ENCODE measurements at regions not wholly inside any gene's neighbourhood (a gene's known extent, or its start where the extent isn't known, plus 50 kb on each side); places are given as distances from the start of the nearest gene placed in this dataset.

DNA sequence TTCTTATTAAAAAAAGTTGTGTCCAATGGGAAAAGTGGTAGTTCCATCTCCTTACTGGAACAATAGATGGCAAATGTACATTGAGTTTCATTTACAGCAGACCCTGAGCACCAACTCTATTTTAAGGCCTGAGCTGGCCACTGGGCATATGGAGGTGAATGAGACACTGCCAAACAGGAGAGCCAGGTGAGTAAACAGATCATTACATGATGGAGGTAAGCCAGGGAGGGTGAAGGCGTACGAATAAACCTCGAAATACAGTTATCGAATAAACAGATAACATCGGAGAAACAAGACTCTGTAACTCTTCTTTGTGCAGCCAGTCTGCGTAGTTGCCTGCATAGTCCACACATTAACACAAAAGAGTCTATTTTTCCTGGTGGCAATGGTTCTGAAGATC, 446.4 kb upstream of the KLF4 start:
- Histone ChIP-seq H3K36me3 (ENCODE audit: control insufficient read depth in 1 of 2, insufficient read depth in 2 of 2, low read length in 2 of 2) (no peaks in the 10 kb centered on the region), H2AFZ (ENCODE audit: low read depth, low read length, poor library complexity, severe bottlenecking) (no peak overlapping the region), H3K9me2 (ENCODE audit: insufficient read depth) (no peaks in the 10 kb centered on the region), H4K20me1 (ENCODE audit: insufficient read depth) (no peaks in the 10 kb centered on the region), H3K27me3 (ENCODE audit: insufficient read depth, low read length) (no peaks in the 10 kb centered on the region), H3K79me2 (ENCODE audit: insufficient read depth, low read length) (no peaks in the 10 kb centered on the region), H3K4me1 (ENCODE audit: control insufficient read depth in 1 of 2, insufficient read depth in 2 of 2, low read length in 2 of 2) (no peaks in the 10 kb centered on the region), H3K27ac (ENCODE audit: low read depth, low read length) (no peak overlapping the region), H3K4me3 (replicated peaks in 1 of 2; ENCODE audit: low read depth in 1 of 2, low read length in 2 of 2) (no peak overlapping the region), H3K9ac (ENCODE audit: low read length) (no peak overlapping the region), H3K4me2 (ENCODE audit: low read length) (no peak overlapping the region), H3K9me3 (ENCODE audit: control insufficient read depth in 1 of 2, insufficient read depth in 1 of 2, low read depth in 1 of 2, low read length in 2 of 2) (no peaks in the 10 kb centered on the region)
- ATAC-seq (no peak), DNase-seq (ENCODE audit: low read depth, low spot score) (no peak)
- ChIA-PET POLR2A (no interaction called here), CTCF (no interaction called here), RAD21 (ENCODE audit: low non-redundant PET in 1 of 2, low total read pairs in 2 of 2, uncharacterized antibody in 2 of 2, unreplicated experiment in 2 of 2) (no interaction called here)
- no TSS peak for BruUV-seq (replicated peaks)
- TF ChIP-seq SIN3A (IDR thresholded peaks at IDR 0.05; ENCODE audit: low read depth), result no peak
- no peak for TF ChIP-seq CEBPB (IDR thresholded peaks at IDR 0.05; ENCODE audit: low read depth)
- no peak for TF ChIP-seq SP1 (IDR thresholded peaks at IDR 0.05; ENCODE audit: low read depth)
- intact Hi-C loops (cut with micrococcal nuclease), result no loop called here

DNA sequence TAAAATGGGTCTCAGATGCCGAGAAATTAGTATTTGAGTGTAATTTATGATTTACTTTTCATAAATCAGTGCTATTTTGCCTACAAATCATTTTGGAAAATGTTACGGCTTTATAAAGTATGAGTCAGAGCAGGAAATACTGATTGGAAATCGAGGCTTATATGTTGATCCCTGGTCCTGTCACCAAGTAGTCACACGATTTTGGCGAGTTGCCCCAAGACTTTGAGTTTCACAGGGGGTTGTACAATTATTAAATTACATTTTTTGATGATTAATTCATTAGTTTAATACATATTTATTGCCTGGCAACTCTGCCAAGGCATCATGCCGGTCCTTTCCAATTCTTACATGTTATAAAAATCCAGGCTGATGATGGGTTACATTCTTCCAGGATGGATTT, 443.9 kb upstream of the KLF4 start:
- no peak for TF ChIP-seq CBX3 (IDR thresholded peaks at IDR 0.05; ENCODE audit: low read depth)
- no peak for TF ChIP-seq ELF1 (IDR thresholded peaks at IDR 0.05; ENCODE audit: borderline replicate concordance, low read depth)
- TF ChIP-seq RAD21 (IDR thresholded peaks at IDR 0.05; ENCODE audit: low read depth), result no peak
- peak; percentile 15; the same call in 1 of the 2 replicates for TF ChIP-seq FOSL1 (IDR thresholded peaks at IDR 0.05; ENCODE audit: low read depth)
- intact Hi-C loops (cut with micrococcal nuclease), result no loop called here
- Histone ChIP-seq H3K4me1 (ENCODE audit: control insufficient read depth in 1 of 2, insufficient read depth in 2 of 2, low read length in 2 of 2) (no peaks in the 10 kb centered on the region), H3K4me3 (replicated peaks in 1 of 2; ENCODE audit: low read depth in 1 of 2, low read length in 2 of 2) (no peak overlapping the region), H3K9me2 (ENCODE audit: insufficient read depth) (no peaks in the 10 kb centered on the region), H3K27me3 (ENCODE audit: insufficient read depth, low read length) (no peaks in the 10 kb centered on the region), H3K9ac (ENCODE audit: low read length) (no peak overlapping the region), H3K9me3 (ENCODE audit: control insufficient read depth in 1 of 2, insufficient read depth in 1 of 2, low read depth in 1 of 2, low read length in 2 of 2) (no peaks in the 10 kb centered on the region), H3K36me3 (ENCODE audit: control insufficient read depth in 1 of 2, insufficient read depth in 2 of 2, low read length in 2 of 2) (no peaks in the 10 kb centered on the region), H2AFZ (ENCODE audit: low read depth, low read length, poor library complexity, severe bottlenecking) (no peak overlapping the region), H3K79me2 (ENCODE audit: insufficient read depth, low read length) (no peaks in the 10 kb centered on the region), H4K20me1 (ENCODE audit: insufficient read depth) (no peaks in the 10 kb centered on the region), H3K27ac (ENCODE audit: low read depth, low read length) (no peak overlapping the region), H3K4me2 (ENCODE audit: low read length) (no peak overlapping the region)
- ChIA-PET RAD21 (ENCODE audit: low non-redundant PET in 1 of 2, low total read pairs in 2 of 2, uncharacterized antibody in 2 of 2, unreplicated experiment in 2 of 2) (no interaction called here), POLR2A (no interaction called here), CTCF (no interaction called here)
- no TSS peak for BruUV-seq (replicated peaks)
- no peak for ATAC-seq
- DNase-seq (ENCODE audit: low read depth, low spot score), result no peak

Measured in HCT116 (cell line).